ENCODE measurements at regions not wholly inside any gene's neighbourhood (a gene's known extent, or its start where the extent isn't known, plus 50 kb on each side); places are given as distances from the start of the nearest gene placed in this dataset.
"Not testable (repeated sequence)": the region's sequence is repeated elsewhere in the genome, so short reads cannot be mapped to it uniquely, and the experiment has no call there.

- Mint-ChIP-seq H3K4me3 (no peak overlapping the region), H3K36me3 (no peaks in the 10 kb centered on the region), H3K4me1 (no peaks in the 10 kb centered on the region), H3K9me3 (peaks cover 6% of the 10 kb centered on the region), H3K27me3 (ENCODE audit: low read depth) (no peaks in the 10 kb centered on the region), H3K27ac (no peak overlapping the region)
- TF ChIP-seq, protein P1, sequence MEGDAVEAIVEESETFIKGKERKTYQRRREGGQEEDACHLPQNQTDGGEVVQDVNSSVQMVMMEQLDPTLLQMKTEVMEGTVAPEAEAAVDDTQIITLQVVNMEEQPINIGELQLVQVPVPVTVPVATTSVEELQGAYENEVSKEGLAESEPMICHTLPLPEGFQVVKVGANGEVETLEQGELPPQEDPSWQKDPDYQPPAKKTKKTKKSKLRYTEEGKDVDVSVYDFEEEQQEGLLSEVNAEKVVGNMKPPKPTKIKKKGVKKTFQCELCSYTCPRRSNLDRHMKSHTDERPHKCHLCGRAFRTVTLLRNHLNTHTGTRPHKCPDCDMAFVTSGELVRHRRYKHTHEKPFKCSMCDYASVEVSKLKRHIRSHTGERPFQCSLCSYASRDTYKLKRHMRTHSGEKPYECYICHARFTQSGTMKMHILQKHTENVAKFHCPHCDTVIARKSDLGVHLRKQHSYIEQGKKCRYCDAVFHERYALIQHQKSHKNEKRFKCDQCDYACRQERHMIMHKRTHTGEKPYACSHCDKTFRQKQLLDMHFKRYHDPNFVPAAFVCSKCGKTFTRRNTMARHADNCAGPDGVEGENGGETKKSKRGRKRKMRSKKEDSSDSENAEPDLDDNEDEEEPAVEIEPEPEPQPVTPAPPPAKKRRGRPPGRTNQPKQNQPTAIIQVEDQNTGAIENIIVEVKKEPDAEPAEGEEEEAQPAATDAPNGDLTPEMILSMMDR (IDR thresholded peaks at IDR 0.05; ENCODE audit: unreplicated experiment): no peak
- DNase-seq (ENCODE audit: low spot score in 2 of 2, unreplicated experiment in 2 of 2): no peak
Measured at GRCh38 chr4:125796138-125796537, 481.4 kb downstream of the FAT4 start.

DNA sequence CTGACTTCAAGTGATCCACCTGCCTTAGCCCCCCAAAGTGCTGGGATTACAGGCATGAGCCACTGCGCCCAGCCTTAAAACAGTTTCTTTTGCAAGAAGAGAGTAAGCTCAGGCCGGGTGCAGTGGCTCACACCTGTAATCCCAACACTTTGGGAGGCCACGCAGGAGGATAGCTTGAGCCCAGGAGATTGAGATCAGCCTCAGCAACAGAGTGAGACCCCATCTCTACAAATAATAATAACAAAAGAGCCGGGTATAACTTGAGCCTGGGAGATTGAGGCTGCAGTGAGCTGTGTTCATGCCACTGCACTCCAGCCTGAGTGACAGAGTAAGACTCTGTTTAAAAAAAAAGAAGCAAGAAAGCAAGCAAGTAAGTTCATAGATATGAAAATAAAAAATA lies 482.9 kb downstream of the FAT4 start:
- not testable (repeated sequence) for DNase-seq (ENCODE audit: low spot score in 2 of 2, unreplicated experiment in 2 of 2); H3K27ac Mint-ChIP-seq; H3K4me1 Mint-ChIP-seq; H3K36me3 Mint-ChIP-seq; H3K27me3 Mint-ChIP-seq (ENCODE audit: low read depth); H3K9me3 Mint-ChIP-seq; H3K4me3 Mint-ChIP-seq

GRCh38 chr4:125801373-125801772 lies 486.6 kb downstream of the FAT4 start:
- DNase-seq (ENCODE audit: low spot score in 2 of 2, unreplicated experiment in 2 of 2): no peak
- H3K9me3 Mint-ChIP-seq: no peaks in the 10 kb centered on the region
- no peaks in the 10 kb centered on the region for H3K27me3 Mint-ChIP-seq (ENCODE audit: low read depth)
- no peak overlapping the region for H3K27ac Mint-ChIP-seq
- H3K4me3 Mint-ChIP-seq: no peak overlapping the region
- TF ChIP-seq, protein P1 (IDR thresholded peaks at IDR 0.05; ENCODE audit: unreplicated experiment): no peak
- no peaks in the 10 kb centered on the region for H3K4me1 Mint-ChIP-seq
- no peaks in the 10 kb centered on the region for H3K36me3 Mint-ChIP-seq

DNA sequence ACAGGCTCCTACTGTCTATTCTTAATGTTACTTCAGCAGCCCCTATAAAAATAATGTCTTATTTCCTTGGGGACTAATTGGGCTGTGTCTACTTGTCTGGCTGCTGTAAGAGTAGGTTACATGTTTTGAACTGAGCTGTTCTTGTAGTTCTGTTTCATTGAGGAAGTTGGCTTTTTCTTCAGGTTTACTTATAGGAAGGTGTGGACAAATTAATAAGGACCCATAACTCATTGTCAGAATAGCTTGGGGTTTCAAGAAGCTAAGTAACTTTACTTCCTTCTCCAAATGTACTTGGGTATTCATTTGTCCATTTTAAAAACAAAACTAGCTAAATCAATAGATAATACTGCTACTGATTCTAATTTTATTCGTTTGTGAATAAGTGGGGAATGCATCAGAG lies 487.2 kb downstream of the FAT4 start:
- H3K4me1 Mint-ChIP-seq: no peaks in the 10 kb centered on the region
- no peaks in the 10 kb centered on the region for H3K36me3 Mint-ChIP-seq
- no peak overlapping the region for H3K27ac Mint-ChIP-seq
- TF ChIP-seq, protein P1 (IDR thresholded peaks at IDR 0.05; ENCODE audit: unreplicated experiment): no peak
- H3K27me3 Mint-ChIP-seq (ENCODE audit: low read depth): no peaks in the 10 kb centered on the region
- DNase-seq (ENCODE audit: low spot score in 2 of 2, unreplicated experiment in 2 of 2): no peak
- H3K4me3 Mint-ChIP-seq: no peak overlapping the region
- H3K9me3 Mint-ChIP-seq: no peaks in the 10 kb centered on the region

- Mint-ChIP-seq H3K4me1 (peaks cover 8% of the 10 kb centered on the region), H3K27me3 (ENCODE audit: low read depth) (no peaks in the 10 kb centered on the region), H3K4me3 (no peak overlapping the region), H3K27ac (peak overlapping the region; percentile 21), H3K9me3 (no peaks in the 10 kb centered on the region), H3K36me3 (no peaks in the 10 kb centered on the region)
- no peak for DNase-seq (ENCODE audit: low spot score in 2 of 2, unreplicated experiment in 2 of 2)
- TF ChIP-seq, protein P1 (IDR thresholded peaks at IDR 0.05; ENCODE audit: unreplicated experiment): no peak
Measured at GRCh38 chr4:125808022-125808421, 493.3 kb downstream of the FAT4 start.

DNA sequence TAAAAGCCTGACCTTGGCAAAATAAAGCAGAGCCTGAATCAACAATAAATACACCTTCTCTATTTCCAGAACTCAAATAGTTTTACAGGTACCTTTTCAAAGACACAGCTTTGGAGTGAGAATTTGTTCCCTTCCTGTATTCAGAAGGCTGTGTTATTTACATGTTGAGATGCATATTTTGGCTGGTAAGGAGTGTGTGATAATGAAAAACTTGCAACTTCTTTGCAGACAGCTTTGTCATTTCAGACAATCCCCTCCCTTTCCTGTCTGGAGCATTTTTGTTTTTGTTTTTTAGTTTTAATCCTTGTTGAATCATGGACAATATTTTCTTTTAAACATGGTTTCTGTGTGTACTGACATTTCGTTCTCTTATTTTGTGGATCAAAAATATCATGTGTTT lies 493.8 kb downstream of the FAT4 start:
- Mint-ChIP-seq H3K27ac (no peak overlapping the region), H3K36me3 (no peaks in the 10 kb centered on the region), H3K27me3 (ENCODE audit: low read depth) (no peaks in the 10 kb centered on the region), H3K4me1 (peaks cover 8% of the 10 kb centered on the region), H3K9me3 (no peaks in the 10 kb centered on the region), H3K4me3 (no peak overlapping the region)
- TF ChIP-seq, protein P1 (IDR thresholded peaks at IDR 0.05; ENCODE audit: unreplicated experiment): no peak
- no peak for DNase-seq (ENCODE audit: low spot score in 2 of 2, unreplicated experiment in 2 of 2)
